Epithelial cell of esophagus (primary cell): ENCODE measurements at regions not wholly inside any gene's neighbourhood (a gene's known extent, or its start where the extent isn't known, plus 50 kb on each side); places are given as distances from the start of the nearest gene placed in this dataset.

Experiments
- DNase-seq: peaks from one replicate; pipeline ENCODE4 v3.0.0; 2010; ENCODE audit warnings: low read depth
- H3K4me3 ChIP-seq: 2 replicates; pipeline ENCODE4 v1.5.1; 2011; ENCODE audit warnings: mild to moderate bottlenecking, low read length, control low read depth
- TF ChIP-seq, protein P1 (sequence below): IDR thresholded peaks from 2 replicates; pipeline ENCODE4 v1.5.1; 2011; ENCODE audit warnings: low read depth, mild to moderate bottlenecking, low read length, control low read depth, inconsistent platforms; ENCODE audit not compliant: insufficient read depth; ENCODE audit errors: missing control alignments

DNA sequence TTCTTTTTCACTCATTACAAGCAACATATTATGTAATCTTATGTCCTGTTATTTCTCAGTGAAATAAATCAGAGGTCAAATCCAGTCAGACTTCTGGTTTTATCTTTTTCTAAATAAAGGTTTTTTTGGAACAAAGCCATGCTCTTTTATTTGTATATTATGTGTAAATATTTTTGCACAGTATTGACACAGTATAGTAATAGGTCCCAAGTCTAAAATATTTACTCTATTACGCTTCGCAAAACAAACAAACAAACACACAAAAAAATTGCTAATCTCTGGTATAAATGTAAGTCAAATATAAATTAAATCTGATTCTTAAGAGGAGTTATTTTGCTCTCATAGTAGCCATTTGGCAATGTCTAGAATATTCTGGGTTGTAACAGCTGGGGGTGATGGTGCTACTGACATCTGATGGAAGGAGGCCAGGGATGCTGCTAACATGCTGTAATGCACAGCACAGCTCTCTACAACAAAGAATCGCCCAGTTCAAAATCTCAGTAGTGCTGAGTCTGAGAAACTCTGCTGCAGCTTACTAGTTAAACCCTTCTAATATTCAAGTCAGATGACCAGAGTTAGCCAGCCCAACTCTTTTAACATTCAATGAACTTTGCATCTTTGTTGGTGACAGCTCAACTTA lies 602.1 kb downstream of the RAB28 start:
- DNase-seq = no peak
- TF ChIP-seq, protein P1, sequence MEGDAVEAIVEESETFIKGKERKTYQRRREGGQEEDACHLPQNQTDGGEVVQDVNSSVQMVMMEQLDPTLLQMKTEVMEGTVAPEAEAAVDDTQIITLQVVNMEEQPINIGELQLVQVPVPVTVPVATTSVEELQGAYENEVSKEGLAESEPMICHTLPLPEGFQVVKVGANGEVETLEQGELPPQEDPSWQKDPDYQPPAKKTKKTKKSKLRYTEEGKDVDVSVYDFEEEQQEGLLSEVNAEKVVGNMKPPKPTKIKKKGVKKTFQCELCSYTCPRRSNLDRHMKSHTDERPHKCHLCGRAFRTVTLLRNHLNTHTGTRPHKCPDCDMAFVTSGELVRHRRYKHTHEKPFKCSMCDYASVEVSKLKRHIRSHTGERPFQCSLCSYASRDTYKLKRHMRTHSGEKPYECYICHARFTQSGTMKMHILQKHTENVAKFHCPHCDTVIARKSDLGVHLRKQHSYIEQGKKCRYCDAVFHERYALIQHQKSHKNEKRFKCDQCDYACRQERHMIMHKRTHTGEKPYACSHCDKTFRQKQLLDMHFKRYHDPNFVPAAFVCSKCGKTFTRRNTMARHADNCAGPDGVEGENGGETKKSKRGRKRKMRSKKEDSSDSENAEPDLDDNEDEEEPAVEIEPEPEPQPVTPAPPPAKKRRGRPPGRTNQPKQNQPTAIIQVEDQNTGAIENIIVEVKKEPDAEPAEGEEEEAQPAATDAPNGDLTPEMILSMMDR = no peak
- no peak overlapping the region for H3K4me3 ChIP-seq

GRCh38 chr4:12880844-12881243 lies 603.3 kb downstream of the RAB28 start:
- TF ChIP-seq, protein P1 = no peak
- no peak overlapping the region for H3K4me3 ChIP-seq
- no peak for DNase-seq

- no peak overlapping the region for H3K4me3 ChIP-seq
- TF ChIP-seq, protein P1 = no peak
- DNase-seq = no peak
These were observed 604.6 kb downstream of the RAB28 start for GRCh38 chr4:12879496-12879895.

DNA sequence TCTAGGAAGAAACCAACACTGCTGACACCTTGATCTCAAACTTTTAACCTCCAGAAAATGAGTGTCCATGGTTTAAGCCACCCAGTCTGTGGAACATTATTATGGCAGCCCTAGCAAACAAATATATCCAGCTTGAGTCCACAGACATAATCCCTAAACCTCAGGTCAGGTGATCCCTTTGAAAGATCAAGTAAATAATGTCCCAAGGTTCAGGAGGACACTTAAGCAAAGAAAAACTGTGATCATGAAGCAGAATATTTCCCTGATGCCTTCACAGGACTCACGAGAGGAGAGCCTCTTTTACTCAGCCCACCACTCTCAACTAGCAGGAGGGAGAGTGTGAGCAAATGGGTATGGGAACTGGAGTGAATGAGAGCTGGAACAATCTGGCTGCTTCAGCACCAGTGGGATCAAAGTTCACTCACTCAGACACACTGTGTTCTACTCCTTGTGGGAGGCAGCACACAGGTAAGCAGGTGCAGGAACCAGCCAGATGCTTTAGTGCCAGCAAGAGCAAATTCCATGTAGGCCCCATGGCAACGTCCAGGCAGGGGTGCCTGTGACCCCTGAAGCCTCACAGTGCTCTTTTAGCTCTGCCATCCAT lies 608.4 kb downstream of the RAB28 start:
- TF ChIP-seq, protein P1 = no peak

GRCh38 chr4:12873351-12873750 lies 610.8 kb downstream of the RAB28 start:
- TF ChIP-seq, protein P1 = no peak
- no peak overlapping the region for H3K4me3 ChIP-seq
- DNase-seq = no peak

More for the DNA sequence above, 608.4 kb downstream of the RAB28 start:
- no peak overlapping the region for H3K4me3 ChIP-seq
- no peak for DNase-seq

DNA sequence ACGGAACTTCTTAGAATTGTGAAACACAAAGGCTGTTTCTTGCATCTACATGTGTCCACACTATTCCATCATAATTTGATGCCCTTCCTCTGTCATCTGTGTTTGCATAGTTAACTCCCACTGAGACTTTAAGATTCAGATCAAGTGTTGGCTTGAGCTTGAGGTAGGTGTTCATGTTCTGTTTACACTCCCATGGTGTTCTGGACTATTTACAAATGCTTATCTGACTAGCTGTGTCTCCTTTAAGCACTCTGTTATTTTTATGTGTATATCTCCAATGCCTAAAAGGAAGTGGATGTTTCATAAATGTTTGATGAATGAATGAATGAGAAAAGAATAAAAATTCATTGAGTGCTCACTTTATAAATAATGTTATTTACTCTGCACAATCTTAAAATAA lies 622.7 kb downstream of the RAB28 start:
- TF ChIP-seq, protein P1 = no peak
- H3K4me3 ChIP-seq = no peak overlapping the region

More for the DNA sequence above, 622.7 kb downstream of the RAB28 start:
- no peak for DNase-seq
